MM.1S (cell line): ENCODE measurements at regions not wholly inside any gene's neighbourhood (a gene's known extent, or its start where the extent isn't known, plus 50 kb on each side); places are given as distances from the start of the nearest gene placed in this dataset.

Experiments
- DNase-seq: peaks from one replicate; pipeline ENCODE4 v3.0.0-alpha.2; 2015
- H2AFZ ChIP-seq: fragments of 300-600 bp; sonication (generic); 2 replicates; pipeline ENCODE4 v1.6.0; 2016; ENCODE audit warnings: antibody characterized with exemption, low read length
- H3F3A ChIP-seq: fragments of 300-600 bp; sonication (generic); 2 replicates; pipeline ENCODE4 v1.6.1; 2016; ENCODE audit warnings: mild to moderate bottlenecking, antibody characterized with exemption, low read length, moderate library complexity, mixed read lengths; ENCODE audit not compliant: insufficient read depth
- H3K27ac ChIP-seq: fragments of 300-600 bp; sonication (generic); 2 replicates; pipeline ENCODE4 v1.5.1; 2016; ENCODE audit warnings: mild to moderate bottlenecking, low read length
- H3K27me3 ChIP-seq: fragments of 300-600 bp; sonication (generic); replicated peaks from 2 replicates; pipeline ENCODE4 v1.6.0; 2016; ENCODE audit warnings: low read length; ENCODE audit not compliant: insufficient read depth
- H3K36me3 ChIP-seq: fragments of 300-600 bp; sonication (generic); replicated peaks from 2 replicates; pipeline ENCODE4 v1.6.1; 2016; ENCODE audit warnings: mild to moderate bottlenecking, low read length, mixed read lengths; ENCODE audit not compliant: insufficient read depth
- H3K4me1 ChIP-seq: fragments of 300-600 bp; sonication (generic); 2 replicates; pipeline ENCODE4 v1.6.1; 2016; ENCODE audit warnings: low read length, mixed read lengths
- H3K4me2 ChIP-seq: fragments of 300-600 bp; sonication (generic); 2 replicates; pipeline ENCODE4 v1.6.0; 2016; ENCODE audit warnings: low read depth, low read length
- H3K4me3 ChIP-seq: fragments of 300-600 bp; sonication (generic); 2 replicates; pipeline ENCODE4 v1.5.1; 2016; ENCODE audit warnings: low read length, mixed read lengths
- H3K79me2 ChIP-seq: fragments of 300-600 bp; sonication (generic); 2 replicates; pipeline ENCODE4 v1.6.1; 2016; ENCODE audit warnings: mixed run types, low read length, mixed read lengths
- H3K9ac ChIP-seq: fragments of 300-600 bp; sonication (generic); 2 replicates; pipeline ENCODE4 v1.6.1; 2016; ENCODE audit warnings: low read length, mixed read lengths
- H3K9me2 ChIP-seq: fragments of 300-600 bp; sonication (generic); replicated peaks from 2 replicates; pipeline ENCODE4 v1.6.1; 2016; ENCODE audit warnings: mild to moderate bottlenecking, low read length, mixed read lengths; ENCODE audit not compliant: insufficient read depth
- H3K9me3 ChIP-seq: fragments of 300-600 bp; sonication (generic); replicated peaks from 2 replicates; pipeline ENCODE4 v1.6.1; 2016; ENCODE audit warnings: mild to moderate bottlenecking, low read length, mixed read lengths; ENCODE audit not compliant: insufficient read depth
- H4K20me1 ChIP-seq: fragments of 300-600 bp; sonication (generic); 2 replicates; pipeline ENCODE4 v1.6.1; 2016; ENCODE audit warnings: mild to moderate bottlenecking, low read length, moderate library complexity, mixed read lengths; ENCODE audit not compliant: insufficient read depth
- CTCF ChIP-seq: fragments of 300-600 bp; sonication (generic); IDR thresholded peaks from 2 replicates; pipeline ENCODE4 v1.5.1; 2016; ENCODE audit warnings: antibody characterized with exemption, low read length, mixed read lengths
- EZH2 ChIP-seq: fragments of 300-600 bp; sonication (generic); optimal IDR thresholded peaks from 2 replicates; pipeline ENCODE3; 2017; ENCODE audit warnings: low read depth, mild to moderate bottlenecking, antibody characterized with exemption, low read length, mixed read lengths
- EZH2phosphoT487 ChIP-seq: fragments of 300-600 bp; sonication (generic); IDR thresholded peaks from 2 replicates; pipeline ENCODE4 v1.6.1; 2018; ENCODE audit warnings: antibody characterized with exemption, low read length

- Histone ChIP-seq H3K9me3 (no peaks in the 10 kb centered on the region), H3K36me3 (no peaks in the 10 kb centered on the region), H3K79me2 (no peaks in the 10 kb centered on the region), H3K27me3 (no peaks in the 10 kb centered on the region), H2AFZ (no peak overlapping the region), H3K4me3 (no peak overlapping the region), H3K4me1 (no peaks in the 10 kb centered on the region), H3K4me2 (no peak overlapping the region), H3K9ac (no peak overlapping the region), H3K27ac (no peak overlapping the region), H3F3A (no peaks in the 10 kb centered on the region), H3K9me2 (no peaks in the 10 kb centered on the region), H4K20me1 (no peaks in the 10 kb centered on the region)
- no peak for TF ChIP-seq EZH2phosphoT487
- no peak for TF ChIP-seq EZH2
- no peak for TF ChIP-seq CTCF
- no peak for DNase-seq
These were observed 705.2 kb upstream of the IGFBP3 start for GRCh38 chr7:46626261-46626660.

GRCh38 chr7:46625032-46625431 lies 704.0 kb upstream of the IGFBP3 start:
- Histone ChIP-seq H3K4me3 (no peak overlapping the region), H3K4me2 (no peak overlapping the region), H3K9me2 (no peaks in the 10 kb centered on the region), H3K27ac (no peak overlapping the region), H3K36me3 (no peaks in the 10 kb centered on the region), H4K20me1 (no peaks in the 10 kb centered on the region), H3K79me2 (no peaks in the 10 kb centered on the region), H3K9me3 (no peaks in the 10 kb centered on the region), H3K27me3 (no peaks in the 10 kb centered on the region), H3F3A (no peaks in the 10 kb centered on the region), H2AFZ (no peak overlapping the region), H3K4me1 (no peaks in the 10 kb centered on the region), H3K9ac (no peak overlapping the region)
- TF ChIP-seq CTCF (no peak), EZH2phosphoT487 (no peak), EZH2 (no peak)
- no peak for DNase-seq

DNA sequence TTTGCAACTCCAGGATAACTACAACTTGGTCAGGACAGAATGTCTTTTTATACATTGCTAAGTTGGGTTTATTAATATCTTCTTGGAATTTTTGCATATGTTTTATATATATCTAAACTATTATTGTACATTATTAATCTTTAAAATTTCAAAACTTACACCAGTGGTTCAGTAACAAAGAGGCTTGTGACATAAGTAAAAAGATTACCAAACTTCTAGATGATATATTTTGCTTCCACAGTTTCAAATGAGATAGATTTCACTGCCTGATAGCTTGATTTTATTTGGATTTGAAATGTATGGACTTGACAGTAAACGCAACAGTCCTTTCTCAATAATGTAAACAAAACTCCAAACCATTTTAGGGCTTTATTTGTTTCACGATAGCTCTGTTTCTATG lies 701.2 kb upstream of the IGFBP3 start:
- Histone ChIP-seq H3K4me1 (no peaks in the 10 kb centered on the region), H3K36me3 (no peaks in the 10 kb centered on the region), H4K20me1 (no peaks in the 10 kb centered on the region), H3K27me3 (no peaks in the 10 kb centered on the region), H3K4me2 (no peak overlapping the region), H3F3A (no peaks in the 10 kb centered on the region), H3K9ac (no peak overlapping the region), H3K9me2 (no peaks in the 10 kb centered on the region), H2AFZ (no peak overlapping the region), H3K79me2 (no peaks in the 10 kb centered on the region), H3K27ac (no peak overlapping the region), H3K4me3 (no peak overlapping the region), H3K9me3 (no peaks in the 10 kb centered on the region)
- DNase-seq = no peak
- TF ChIP-seq EZH2 (no peak), CTCF (no peak), EZH2phosphoT487 (no peak)
